ENCODE measurements at regions not wholly inside any gene's neighbourhood (a gene's known extent, or its start where the extent isn't known, plus 50 kb on each side); places are given as distances from the start of the nearest gene placed in this dataset.

DNA sequence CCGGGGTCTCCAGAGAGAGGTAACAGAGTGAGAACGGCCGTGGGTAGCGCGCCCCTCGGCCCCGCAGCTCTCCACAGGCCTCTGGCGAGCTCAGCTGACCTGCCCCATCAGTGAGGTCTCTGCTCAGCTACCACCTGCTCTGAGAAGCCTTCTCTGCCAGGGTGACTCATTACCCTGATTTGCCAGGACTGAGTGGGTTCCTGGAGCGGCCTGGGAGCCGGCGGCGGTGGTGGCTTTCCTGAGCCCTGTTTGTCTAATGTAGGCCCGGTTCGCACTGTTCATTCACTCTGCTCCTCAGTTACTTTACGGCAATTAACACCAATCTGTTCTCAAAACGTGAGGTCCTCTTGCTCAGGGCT is 351.0 kb upstream of the B3GAT1 start:
- peak; percentile 15 for DNase-seq (ENCODE audit: low spot score)

DNA sequence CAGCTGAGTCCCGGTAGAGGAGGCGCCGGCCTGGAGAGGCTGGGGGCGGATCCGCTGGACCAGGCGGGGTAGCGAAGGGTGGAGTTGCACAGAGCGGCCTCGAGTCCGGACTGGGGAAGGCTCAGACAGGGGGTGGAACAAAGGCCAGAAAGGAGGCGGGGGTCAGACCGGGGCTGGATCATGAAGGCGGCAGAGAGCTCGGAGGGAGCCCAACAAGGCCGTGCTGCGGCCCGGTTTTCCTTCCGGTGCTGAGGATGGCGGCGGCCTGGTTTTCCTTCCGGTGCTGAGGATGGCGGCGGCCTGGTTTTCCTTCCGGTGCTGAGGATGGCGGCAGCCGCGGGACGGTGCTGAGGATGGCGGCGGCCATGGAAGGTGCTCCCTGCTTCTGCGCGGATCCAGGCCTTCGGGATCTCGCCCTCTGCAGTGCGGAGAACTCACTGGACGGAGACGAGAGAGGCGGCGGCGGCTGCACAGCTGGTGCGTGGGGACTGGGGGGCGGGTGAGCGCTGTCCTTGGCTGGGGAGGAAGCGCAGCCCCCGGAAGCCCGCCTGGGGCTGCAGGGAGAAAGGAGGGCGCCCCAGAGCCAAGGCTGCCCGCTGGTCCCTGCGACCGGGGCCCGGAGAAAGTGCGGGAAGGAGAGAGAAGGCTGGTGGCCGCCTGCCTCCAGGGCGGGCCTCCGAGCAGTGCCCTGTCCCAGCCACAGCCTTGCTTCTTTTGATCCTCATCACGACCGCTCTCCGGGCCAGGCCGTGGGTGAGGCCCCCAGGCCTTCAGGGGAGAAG is 350.4 kb upstream of the B3GAT1 start:
- no peak for DNase-seq (ENCODE audit: low spot score)

DNA sequence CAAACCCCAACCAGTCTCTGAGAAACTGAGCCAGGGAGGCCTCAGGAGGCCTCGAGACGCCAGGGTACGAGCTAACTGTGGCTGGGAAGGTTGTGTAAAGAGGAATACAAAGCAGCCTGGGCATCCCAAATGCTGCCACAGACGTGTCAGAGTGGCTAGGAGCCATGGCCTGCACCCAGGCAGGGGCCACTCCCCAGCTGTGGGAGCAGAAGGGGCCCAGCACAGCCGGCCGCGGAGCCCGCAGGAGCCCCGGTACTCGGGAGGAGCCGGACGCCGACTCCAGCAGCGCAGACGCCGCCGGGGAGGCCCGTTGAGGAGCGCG is 349.8 kb upstream of the B3GAT1 start:
- no peak for DNase-seq (ENCODE audit: low spot score)

- DNase-seq (ENCODE audit: low spot score), result no peak
Measured at GRCh38 chr11:134761386-134761785, 349.3 kb upstream of the B3GAT1 start.

GRCh38 chr11:134760957-134761356 is 348.9 kb upstream of the B3GAT1 start:
- DNase-seq (ENCODE audit: low spot score), result no peak

- DNase-seq (ENCODE audit: low spot score), result no peak
Measured at GRCh38 chr11:134760299-134760698, 348.3 kb upstream of the B3GAT1 start.

DNA sequence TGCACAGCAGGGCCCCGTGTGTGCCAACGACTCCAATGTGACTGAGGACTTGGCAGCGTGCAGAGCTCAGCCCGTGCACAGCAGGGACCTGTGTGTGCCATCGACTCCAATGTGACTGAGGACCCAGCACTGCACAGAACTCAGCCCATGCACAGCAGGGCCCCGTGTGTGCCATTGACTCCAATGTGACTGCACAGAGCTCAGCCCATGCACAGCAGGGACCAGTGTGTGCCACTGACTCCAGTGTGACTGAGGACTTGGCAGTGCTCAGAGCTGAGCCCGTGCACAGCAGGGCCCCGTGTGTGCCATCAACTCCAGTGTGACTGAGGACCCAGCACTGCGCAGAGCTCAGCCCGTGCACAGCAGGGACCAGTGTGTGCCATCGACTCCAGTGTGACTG is 347.8 kb upstream of the B3GAT1 start:
- DNase-seq (ENCODE audit: low spot score), result no peak

DNA sequence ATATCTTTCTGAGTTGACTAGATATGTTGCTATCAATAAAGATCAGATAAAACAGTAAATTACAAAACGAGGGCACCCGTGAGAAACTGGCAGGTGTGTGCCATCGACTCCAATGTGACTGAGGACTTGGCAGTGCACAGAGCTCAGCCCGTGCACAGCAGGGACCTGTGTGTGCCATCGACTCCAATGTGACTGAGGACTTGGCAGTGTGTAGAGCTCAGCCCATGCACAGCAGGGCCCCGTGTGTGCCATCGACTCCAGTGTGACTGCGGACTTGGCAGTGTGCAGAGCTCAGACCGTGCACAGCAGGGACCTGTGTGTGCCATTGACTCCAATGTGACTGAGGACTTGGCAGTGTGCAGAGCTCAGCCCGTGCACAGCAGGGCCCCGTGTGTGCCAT is 347.2 kb upstream of the B3GAT1 start:
- DNase-seq (ENCODE audit: low spot score), result no peak

DNA sequence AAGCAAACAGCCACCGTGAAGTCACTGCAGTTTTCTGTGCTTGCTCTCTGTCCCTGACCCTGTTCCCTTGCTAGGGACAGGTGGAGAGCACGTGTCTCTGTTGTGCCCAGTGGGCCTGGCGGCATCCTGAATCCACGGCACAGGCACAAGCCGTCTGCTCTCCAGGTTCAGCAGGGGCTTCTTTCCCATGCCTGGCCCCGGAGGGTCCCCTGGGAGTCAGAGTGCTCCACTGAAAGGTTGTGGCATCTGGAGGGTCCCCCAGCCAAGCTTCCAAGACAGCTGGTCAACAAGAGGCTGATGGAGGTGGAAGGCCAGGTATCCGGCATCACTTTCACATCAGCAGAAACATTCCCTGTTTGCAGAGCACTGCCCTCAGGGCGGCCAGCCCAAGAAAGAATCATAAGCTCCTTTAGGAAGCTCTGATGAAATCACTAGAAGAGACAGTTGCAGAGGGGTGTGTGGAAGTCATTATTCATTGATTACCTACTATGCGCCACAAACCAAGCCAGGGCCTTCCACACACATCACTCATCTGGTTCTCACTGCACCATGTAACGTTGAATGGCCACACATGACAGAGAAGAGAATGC is 346.4 kb upstream of the B3GAT1 start:
- no peak for DNase-seq (ENCODE audit: low spot score)

GRCh38 chr11:134757633-134758032 is 345.6 kb upstream of the B3GAT1 start:
- DNase-seq (ENCODE audit: low spot score), result no peak

- no peak for DNase-seq (ENCODE audit: low spot score)
Measured at GRCh38 chr11:134756811-134757540, 344.9 kb upstream of the B3GAT1 start.

- no peak for DNase-seq (ENCODE audit: low spot score)
Measured at GRCh38 chr11:134755535-134755934, 343.5 kb upstream of the B3GAT1 start.

GRCh38 chr11:134754521-134755198 is 342.6 kb upstream of the B3GAT1 start:
- DNase-seq (ENCODE audit: low spot score), result no peak

- no peak for DNase-seq (ENCODE audit: low spot score)
Measured at GRCh38 chr11:134753771-134754520, 341.9 kb upstream of the B3GAT1 start.

DNA sequence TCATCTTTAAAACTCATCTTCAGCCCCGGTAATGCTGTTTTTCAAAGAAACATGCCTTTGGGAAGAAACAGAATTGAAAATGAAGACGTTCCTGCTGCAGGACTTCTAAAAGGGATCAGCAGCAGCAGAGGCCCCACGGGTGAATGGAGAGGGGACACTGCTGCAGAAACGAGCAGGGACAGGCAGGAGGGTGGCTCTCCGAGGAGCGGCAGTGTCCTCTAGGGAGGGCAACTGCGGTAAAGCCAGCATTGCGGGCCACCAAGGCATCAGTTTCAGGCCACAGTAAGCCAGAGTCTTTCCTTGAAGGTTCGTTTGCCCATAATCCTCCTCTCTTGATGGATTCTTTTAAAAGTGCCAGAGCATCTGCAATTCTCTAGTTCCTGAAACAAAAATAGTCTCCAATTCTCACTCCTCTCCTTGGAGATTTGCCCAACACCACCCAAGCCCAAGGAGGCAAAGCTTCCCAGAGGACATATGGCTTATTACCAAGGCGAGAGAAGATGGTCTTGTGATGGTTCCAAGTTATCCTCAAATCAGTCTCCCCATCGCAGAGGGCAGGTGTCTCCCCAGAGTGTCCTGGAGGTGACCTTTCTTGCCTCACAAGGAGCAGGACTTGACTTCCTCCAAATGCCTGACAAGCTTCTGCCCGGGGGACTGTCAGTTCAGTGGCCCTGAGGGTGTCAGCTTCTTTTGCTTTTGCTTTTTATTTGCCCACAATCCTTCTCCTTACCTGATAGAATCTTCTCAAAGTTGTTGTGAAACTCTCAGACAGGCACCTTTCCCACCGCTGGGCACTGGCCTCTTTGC is 341.1 kb upstream of the B3GAT1 start:
- no peak for DNase-seq (ENCODE audit: low spot score)

- DNase-seq (ENCODE audit: low spot score), result no peak
Measured at GRCh38 chr11:134752526-134752925, 340.5 kb upstream of the B3GAT1 start.

GRCh38 chr11:134751766-134752165 is 339.7 kb upstream of the B3GAT1 start:
- DNase-seq (ENCODE audit: low spot score), result no peak

DNA sequence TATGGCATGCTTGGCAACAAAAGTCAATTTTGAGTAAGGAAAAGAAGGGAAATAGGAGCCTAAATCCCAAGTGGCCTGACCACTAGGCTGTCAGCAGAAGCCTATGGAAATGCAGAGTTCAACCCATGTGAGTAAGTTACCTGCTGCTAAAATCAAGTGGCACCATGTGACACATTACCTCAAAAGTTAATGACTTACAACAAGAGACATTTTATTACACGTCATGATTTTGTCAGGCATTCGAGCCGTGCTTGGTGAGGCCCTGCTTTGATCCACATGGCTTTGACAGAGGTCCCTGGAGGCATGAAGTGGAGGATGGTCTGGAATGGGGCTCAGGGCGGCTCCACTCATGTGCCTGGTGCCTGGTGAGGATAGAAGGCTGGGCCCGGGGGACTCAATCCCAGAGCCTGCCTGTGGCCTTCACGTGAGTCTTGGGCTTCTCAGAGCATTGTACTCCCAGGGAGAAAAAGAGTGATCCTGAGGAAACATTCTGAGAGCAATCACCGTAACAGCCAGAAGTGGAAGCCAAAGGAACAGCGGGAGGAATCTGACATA is 339.1 kb upstream of the B3GAT1 start:
- DNase-seq (ENCODE audit: low spot score), result no peak

GRCh38 chr11:134750619-134751018 is 338.6 kb upstream of the B3GAT1 start:
- no peak for DNase-seq (ENCODE audit: low spot score)

DNA sequence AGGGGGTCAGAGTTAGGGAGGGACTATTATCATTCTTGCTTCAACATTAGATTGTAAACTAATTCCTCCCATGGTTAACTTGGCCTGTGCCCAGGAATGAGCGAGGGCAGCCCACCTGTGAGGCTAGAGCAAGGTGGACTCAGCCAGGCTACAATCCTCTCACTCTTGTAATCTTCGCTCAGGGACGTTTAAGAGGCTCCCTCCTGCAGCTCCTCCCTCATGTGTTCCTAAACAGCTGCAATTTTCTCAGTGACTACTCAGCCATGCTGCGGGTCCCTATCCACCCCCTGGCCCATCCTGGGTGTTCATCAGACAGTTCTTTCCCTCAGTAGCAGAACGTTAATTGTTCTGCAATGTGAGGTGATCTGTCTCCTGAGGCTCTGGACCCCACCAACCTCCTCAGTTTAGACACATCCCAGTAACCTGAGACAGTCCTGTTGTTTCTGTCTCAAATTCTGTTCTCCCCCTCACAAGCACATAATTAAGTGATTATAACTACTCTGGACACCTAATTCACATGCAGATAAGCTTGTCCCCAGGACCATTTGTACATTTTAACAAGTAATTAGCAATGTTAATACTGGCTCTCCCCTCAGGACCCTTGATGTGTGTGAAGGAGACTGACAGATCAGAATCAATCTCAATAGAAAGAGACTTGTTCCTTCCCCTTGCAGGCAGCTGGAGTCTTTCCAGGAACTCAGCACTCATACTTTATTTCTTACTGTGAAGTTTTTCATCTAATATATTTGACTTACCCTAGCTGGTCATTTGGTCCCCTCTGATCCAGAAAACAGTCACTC is 337.2 kb upstream of the B3GAT1 start:
- no peak for DNase-seq (ENCODE audit: low spot score)
